Stimulated activated CD4-positive, alpha-beta T cell treated with anti-CD3 and anti-CD28 coated beads, TNF-alpha, amount 100 ng/mL, for 48 hours (primary cell): ENCODE measurements at regions not wholly inside any gene's neighbourhood (a gene's known extent, or its start where the extent isn't known, plus 50 kb on each side); places are given as distances from the start of the nearest gene placed in this dataset.
"Not testable (repeated sequence)": the region's sequence is repeated elsewhere in the genome, so short reads cannot be mapped to it uniquely, and the experiment has no call there.

Source experiments
- DNase-seq, 3 donors: peaks; one replicate each; pipeline ENCODE4 v3.0.0-alpha.2; 2020; ENCODE audit warnings: low read depth in 3 of 3

- no peak for DNase-seq
Observed at GRCh38 chrX:40414335-40414734, 166.4 kb upstream of the ATP6AP2 start.

GRCh38 chrX:40411340-40412111, 169.2 kb upstream of the ATP6AP2 start:
- no peak for DNase-seq

GRCh38 chrX:40410859-40411258, 169.9 kb upstream of the ATP6AP2 start:
- no peak for DNase-seq

- no peak for DNase-seq
Observed at GRCh38 chrX:40406330-40406859, 174.4 kb upstream of the ATP6AP2 start.

- no peak for DNase-seq
Observed at GRCh38 chrX:40405399-40405798, 175.4 kb upstream of the ATP6AP2 start.

- no peak for DNase-seq
Observed at GRCh38 chrX:40403757-40404156, 177.0 kb upstream of the ATP6AP2 start.

- peak in 1 of 3 donors; percentile 10 for DNase-seq
Observed at GRCh38 chrX:40402831-40403533, 177.8 kb upstream of the ATP6AP2 start.

GRCh38 chrX:40395102-40395501, 185.7 kb upstream of the ATP6AP2 start:
- DNase-seq, result no peak

GRCh38 chrX:40394302-40394701, 186.5 kb upstream of the ATP6AP2 start:
- no peak for DNase-seq

GRCh38 chrX:40392599-40392998, 188.2 kb upstream of the ATP6AP2 start:
- DNase-seq, result no peak

- DNase-seq, result no peak
Observed at GRCh38 chrX:40391662-40392061, 189.1 kb upstream of the ATP6AP2 start.

GRCh38 chrX:40389555-40389954, 191.2 kb upstream of the ATP6AP2 start:
- DNase-seq, result no peak

GRCh38 chrX:40388441-40388840, 192.3 kb upstream of the ATP6AP2 start:
- DNase-seq, result no peak

- not testable (repeated sequence) for DNase-seq
Observed at GRCh38 chrX:40387869-40388268, 192.9 kb upstream of the ATP6AP2 start.

GRCh38 chrX:40387311-40387710, 193.5 kb upstream of the ATP6AP2 start:
- DNase-seq, result not testable (repeated sequence)

- DNase-seq, result no peak
Observed at GRCh38 chrX:40385682-40386081, 195.1 kb upstream of the ATP6AP2 start.

GRCh38 chrX:40385256-40385655, 195.5 kb upstream of the ATP6AP2 start:
- DNase-seq, result no peak

GRCh38 chrX:40383969-40384368, 196.8 kb upstream of the ATP6AP2 start:
- DNase-seq, result no peak

GRCh38 chrX:40383360-40383759, 197.4 kb upstream of the ATP6AP2 start:
- DNase-seq, result no peak

- no peak for DNase-seq
Observed at GRCh38 chrX:40380655-40381488, 199.9 kb upstream of the ATP6AP2 start.

- DNase-seq, result no peak
Observed at GRCh38 chrX:40377684-40378083, 203.1 kb upstream of the ATP6AP2 start.

GRCh38 chrX:40374486-40374885, 206.3 kb upstream of the ATP6AP2 start:
- DNase-seq, result no peak
